ENCODE measurements at regions not wholly inside any gene's neighbourhood (a gene's known extent, or its start where the extent isn't known, plus 50 kb on each side); places are given as distances from the start of the nearest gene placed in this dataset.

- no peak for TF ChIP-seq CTCF (IDR thresholded peaks at IDR 0.05)
- no peak for TF ChIP-seq POLR2A (IDR thresholded peaks at IDR 0.05)
These were observed 240.8 kb downstream of the NFKBIZ start for GRCh38 chr3:102089904-102090720.
